Stomach (tissue), 4 donors: ENCODE measurements at regions not wholly inside any gene's neighbourhood (a gene's known extent, or its start where the extent isn't known, plus 50 kb on each side); places are given as distances from the start of the nearest gene placed in this dataset.

Experiments used
- CTCF ChIP-seq, 7 experiments: fragments of 450-650 bp in 4 of 7; fragments of 200-600 bp in 3 of 7; sonication (generic) in 3 of 7; IDR thresholded peaks; one replicate each; pipeline ENCODE4 v1.5.1; 2016 to 2019; ENCODE audit warnings: antibody characterized with exemption in 7 of 7, control low read depth in 2 of 7, mild to moderate bottlenecking in 1 of 7
- POLR2A ChIP-seq, 4 donors: fragments of 450-650 bp; IDR thresholded peaks; one replicate each; pipeline ENCODE4 v1.6.1; 2016; ENCODE audit warnings: antibody characterized with exemption in 4 of 4, control low read depth in 2 of 4, mild to moderate bottlenecking in 1 of 4, moderate library complexity in 1 of 4
- POLR2AphosphoS5 ChIP-seq, 3 donors: sonication (generic); formaldehyde crosslinking; IDR thresholded peaks; one replicate each; pipeline ENCODE4 v1.6.1; 2016; ENCODE audit warnings: antibody characterized with exemption in 3 of 3

- TF ChIP-seq POLR2AphosphoS5 (IDR thresholded peaks at IDR 0.05) (no peak), CTCF (IDR thresholded peaks at IDR 0.05) (no peak), POLR2A (IDR thresholded peaks at IDR 0.05) (no peak)
These were observed 190.7 kb upstream of the NCAM1 start for GRCh38 chr11:112770487-112770886.
